Central memory CD4-positive, alpha-beta T cell (primary cell): ENCODE measurements at regions not wholly inside any gene's neighbourhood (a gene's known extent, or its start where the extent isn't known, plus 50 kb on each side); places are given as distances from the start of the nearest gene placed in this dataset.
A peak's percentile ranks its signal among the peaks of the same experiment; 100 is the strongest.
"Not testable (repeated sequence)": the region's sequence is repeated elsewhere in the genome, so short reads cannot be mapped to it uniquely, and the experiment has no call there.

Source experiments
- DNase-seq: peaks from one replicate; pipeline ENCODE4 v3.0.0; 2022

DNA sequence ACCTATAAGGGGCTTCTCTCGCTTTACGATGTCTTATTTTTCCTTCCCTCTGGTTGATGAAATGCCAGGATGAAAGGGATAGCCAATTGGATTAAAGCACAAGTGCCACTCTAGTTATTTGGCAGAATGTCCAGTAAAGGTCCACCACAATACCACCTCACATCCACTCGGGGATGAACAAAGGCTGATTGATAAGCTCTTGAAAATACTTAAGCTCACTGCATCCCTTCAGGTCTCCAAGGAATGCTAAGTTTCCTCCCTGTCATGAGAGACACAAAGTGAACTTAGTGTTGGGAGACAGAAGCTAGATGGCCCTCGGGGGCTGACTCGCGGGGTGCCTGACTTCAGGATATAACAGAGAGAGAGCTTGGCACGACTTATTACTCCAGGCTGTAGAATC, 185.9 kb upstream of the ZNF644 start:
- not testable (repeated sequence) for DNase-seq

- not testable (repeated sequence) for DNase-seq
Observed at GRCh38 chr1:91204150-91204549, 182.3 kb upstream of the ZNF644 start.

- DNase-seq: no peak
Observed at GRCh38 chr1:91201694-91202093, 179.9 kb upstream of the ZNF644 start.

DNA sequence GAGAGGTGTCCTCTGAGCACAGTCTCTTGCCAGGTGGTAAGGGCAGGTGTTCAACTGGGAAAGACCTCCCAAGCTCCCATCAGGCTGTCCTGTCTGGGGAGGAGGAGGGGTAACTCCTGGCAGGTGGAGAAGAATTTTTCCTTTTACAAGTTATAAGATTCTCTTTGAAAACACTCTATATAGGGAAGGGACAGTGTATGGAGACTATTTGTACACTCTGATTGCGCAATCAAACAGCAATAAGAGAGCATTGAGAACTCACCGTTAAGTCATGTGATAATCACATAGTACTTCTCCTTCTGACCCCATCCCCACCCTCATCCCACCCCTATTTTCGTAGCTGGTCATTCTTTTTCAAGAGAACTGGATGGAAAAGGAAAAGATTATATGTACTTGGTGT, 179.3 kb upstream of the ZNF644 start:
- DNase-seq: no peak

DNA sequence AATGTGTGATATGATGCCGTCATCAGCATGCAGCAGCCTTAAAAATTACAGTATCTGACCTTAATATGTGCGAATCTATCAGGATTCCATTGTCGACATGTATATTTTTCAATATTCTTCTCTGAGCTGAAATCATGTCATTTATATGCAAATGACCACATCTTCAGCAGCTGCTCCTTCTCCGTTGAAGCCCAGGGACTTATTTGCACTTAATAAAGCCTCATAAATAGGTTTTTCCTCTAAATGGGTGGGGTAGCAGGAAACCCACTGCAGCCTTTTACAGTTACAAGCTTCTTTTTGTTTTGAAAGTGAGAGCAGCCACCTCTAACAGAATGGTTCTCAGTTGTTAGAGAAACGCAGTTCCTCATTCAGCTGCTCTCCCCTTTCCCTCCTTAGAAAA, 178.8 kb upstream of the ZNF644 start:
- no peak for DNase-seq

GRCh38 chr1:91199988-91200387, 178.2 kb upstream of the ZNF644 start:
- DNase-seq: no peak

DNA sequence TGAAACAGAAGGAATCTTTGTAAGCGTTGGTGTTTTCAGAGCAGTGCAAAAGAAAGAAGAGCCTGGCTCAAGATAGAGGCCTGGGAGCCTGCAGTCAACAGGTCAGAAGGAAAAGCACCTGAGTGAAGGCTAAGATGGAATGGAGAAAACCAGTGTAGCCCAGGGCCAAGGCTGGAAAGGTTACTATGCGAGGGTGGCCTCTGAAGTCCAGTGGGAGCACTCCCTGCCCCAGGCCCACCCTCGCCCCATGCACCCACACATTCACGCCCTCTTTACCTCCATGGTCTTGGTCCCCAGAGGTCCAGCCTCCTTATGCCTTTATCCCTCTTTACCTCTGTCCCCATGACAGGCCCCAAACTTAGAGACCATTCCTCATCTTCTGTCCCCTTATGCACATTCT, 169.2 kb upstream of the ZNF644 start:
- no peak for DNase-seq

DNA sequence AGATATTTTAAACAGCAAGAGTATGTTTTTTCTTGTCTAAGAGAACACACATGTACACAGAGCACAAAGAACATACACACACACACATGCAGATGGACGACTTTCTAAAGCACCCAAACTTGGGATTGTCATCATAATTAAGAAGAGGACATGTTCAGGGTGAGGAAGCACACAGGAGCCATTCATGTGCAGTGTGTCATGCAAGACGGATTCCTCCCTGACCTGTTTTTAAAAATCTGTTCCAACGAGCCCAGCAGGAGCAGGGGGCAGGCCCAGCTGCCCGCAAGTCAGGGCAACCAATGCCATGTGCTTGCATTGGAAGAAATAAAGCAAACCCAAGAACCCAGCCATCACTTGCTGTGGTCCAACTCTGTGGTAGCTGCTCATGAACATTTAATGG, 167.3 kb upstream of the ZNF644 start:
- DNase-seq: no peak

DNA sequence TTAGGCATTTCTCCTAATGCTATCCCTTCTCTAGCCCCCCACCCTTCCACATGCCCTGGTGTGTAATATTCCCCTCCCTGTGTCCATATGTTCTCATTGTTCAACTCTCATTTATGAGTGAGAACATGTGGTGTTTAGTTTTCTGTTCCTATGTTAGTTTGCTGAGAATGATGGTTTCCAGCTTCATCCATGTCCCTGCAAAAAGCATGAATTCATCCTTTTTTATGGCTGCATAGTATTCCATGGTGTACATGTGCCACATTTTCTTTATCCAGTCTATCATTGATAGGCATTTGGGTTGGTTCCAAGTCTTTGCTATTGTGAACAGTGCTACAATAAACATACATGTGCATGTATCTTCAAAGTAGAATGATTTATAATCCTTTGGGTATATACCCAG, 161.0 kb upstream of the ZNF644 start:
- DNase-seq: not testable (repeated sequence)

DNA sequence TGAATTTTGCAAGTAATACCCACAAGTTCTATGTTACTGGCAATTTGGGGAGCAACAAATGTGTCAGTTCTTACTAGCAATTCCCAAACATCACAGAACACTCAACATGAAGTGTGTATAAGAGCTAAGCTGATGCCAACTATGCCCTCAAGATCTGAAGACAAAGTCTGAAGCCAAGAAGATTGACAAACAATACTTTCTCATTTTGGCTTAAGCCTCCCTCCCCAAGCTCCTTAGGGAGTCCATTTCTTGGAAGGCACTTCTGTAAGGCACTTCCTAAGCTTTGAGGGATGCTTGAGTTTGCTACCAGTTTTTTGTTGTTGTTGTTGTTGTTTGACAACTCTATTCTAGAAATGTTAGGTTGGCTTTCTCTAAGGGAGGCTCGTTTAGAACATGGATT, 154.4 kb upstream of the ZNF644 start:
- no peak for DNase-seq

DNA sequence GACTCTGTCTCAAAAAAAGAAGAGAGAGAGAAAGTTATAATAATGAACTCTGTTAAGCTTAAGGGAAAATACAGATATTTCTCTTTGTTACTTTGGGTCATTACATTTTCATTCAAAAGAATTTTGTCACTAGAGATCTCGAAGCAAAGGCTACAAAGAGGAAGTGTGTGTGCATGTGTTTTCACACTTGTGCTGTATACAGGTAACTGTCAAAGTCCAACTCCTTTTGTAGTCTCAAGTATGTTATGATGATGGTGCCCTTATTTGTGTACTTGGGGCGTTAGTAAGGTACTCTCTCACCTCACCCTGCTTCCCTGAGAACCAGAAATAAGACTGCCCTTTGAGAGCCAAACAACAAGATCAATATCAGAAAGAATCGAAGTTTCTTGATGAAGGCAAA, 152.9 kb upstream of the ZNF644 start:
- no peak for DNase-seq

DNA sequence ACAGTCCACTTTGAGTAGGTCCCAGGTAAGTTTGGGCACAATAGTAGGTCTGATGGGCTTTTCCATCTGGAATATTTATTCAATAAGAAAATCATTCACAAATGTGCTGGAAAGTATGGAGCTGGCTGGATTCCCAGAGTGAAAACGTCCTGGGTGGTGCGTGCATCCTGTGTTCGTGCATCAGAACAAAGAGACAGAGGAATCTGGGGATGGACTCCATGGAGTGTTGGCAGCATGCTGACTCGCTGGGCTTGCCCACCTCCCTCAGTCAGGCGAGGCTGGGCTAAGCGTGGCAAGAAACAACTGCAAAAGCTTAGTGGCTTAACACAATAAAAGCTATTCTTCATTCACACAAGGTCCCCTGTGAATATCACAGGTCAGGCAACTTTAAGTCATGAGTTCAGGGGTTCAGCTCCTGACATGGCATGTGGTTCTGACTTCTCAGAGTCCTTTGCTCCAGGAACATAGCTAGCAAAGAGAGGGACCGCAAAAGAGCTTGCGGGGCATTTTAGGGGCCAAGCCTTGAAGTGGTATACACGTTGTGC, 151.6 kb upstream of the ZNF644 start:
- no peak for DNase-seq

- DNase-seq: no peak
Observed at GRCh38 chr1:91172541-91172940, 150.7 kb upstream of the ZNF644 start.

DNA sequence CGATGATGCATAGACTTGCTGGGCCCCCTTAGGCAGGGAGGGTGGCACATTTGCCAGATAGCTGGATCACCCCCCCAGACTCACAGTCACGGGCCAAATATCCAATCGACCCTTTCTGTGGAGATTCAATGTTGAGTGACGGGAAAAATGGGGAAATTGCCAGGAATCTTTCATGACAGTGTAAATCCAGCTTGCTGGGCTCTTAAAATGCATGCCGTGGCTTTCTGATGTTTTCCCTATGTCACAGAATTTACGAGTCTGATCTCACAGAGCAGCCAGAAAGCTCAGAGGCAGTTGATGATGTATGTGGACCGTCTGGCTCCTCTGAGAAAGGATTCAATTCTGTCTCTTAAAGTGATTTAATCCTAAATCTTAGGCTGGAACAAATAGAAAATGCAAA, 150.1 kb upstream of the ZNF644 start:
- DNase-seq: no peak

- DNase-seq: no peak
Observed at GRCh38 chr1:91170571-91170970, 148.7 kb upstream of the ZNF644 start.

GRCh38 chr1:91166106-91166712, 144.4 kb upstream of the ZNF644 start:
- DNase-seq: no peak

DNA sequence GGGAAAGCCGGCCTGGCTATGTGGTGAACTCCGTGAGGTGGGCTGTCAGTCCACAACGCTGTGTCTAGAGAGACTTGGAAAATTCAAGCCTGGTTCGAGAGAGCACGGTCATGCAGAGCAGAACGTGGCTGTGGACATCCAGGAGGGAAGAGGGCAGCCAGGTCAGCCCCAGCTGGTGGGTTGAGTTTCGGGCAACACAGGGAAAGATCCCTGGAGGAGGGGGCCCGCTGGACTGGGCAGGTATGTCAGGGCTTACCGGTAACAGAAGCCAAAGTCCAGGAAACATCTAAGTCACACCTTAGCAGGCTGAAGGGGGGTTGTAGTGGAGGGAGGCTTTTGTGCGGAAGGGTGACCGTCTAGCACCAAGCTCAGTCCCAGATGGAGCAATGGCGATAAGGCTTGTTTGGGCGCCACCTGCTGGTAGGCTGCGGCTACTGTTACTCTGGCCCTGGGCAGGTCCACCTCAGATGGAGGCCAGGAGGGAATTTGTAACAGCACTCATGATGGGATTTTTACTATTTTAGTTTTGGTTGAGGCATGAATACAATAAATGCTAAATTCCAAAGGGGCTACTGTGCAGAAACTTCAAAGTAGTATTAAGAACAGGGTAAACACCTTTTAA, 143.3 kb upstream of the ZNF644 start:
- peak; percentile 29 for DNase-seq

DNA sequence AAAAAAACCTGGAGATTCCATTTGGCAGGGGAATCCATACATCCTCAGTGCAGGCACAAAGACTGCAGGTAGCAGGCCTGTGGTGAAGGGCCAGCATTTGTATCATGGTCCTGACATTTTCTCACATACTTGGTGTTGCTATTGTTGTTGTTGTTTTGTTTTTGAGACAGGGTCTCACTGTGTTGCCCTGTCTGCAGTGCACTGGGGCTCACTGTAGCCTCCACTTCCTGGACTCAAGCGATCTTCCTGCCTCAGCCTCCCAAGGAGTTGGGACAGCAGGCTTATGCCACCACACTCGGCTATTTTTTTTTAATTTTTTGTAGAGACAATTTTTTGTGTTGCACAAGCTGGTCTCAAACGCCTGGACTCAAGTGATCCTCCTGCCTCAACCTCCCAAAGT, 140.8 kb upstream of the ZNF644 start:
- DNase-seq: no peak

- no peak for DNase-seq
Observed at GRCh38 chr1:91161749-91162148, 139.9 kb upstream of the ZNF644 start.

- no peak for DNase-seq
Observed at GRCh38 chr1:91161166-91161565, 139.3 kb upstream of the ZNF644 start.

GRCh38 chr1:91160363-91161075, 138.7 kb upstream of the ZNF644 start:
- no peak for DNase-seq

- no peak for DNase-seq
Observed at GRCh38 chr1:91153341-91153740, 131.5 kb upstream of the ZNF644 start.

DNA sequence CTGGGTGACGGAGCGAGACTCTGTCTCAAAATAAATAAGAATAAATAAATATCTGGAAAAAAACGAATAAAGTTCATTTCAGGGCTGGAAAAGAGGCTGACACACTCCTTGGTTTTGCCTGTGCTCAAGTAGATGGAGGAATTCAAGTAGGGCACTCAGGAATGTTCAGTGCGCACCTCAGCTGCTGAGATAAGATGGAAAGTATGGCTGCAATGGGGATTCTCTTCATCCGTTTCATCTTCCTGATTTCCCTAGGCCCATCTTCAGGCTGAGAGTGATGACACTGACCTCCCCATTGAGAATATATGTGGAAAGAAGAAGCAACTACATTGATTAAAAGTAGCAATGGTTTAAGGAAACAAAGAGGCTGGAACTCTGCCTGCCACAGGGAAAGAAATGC, 130.5 kb upstream of the ZNF644 start:
- no peak for DNase-seq

DNA sequence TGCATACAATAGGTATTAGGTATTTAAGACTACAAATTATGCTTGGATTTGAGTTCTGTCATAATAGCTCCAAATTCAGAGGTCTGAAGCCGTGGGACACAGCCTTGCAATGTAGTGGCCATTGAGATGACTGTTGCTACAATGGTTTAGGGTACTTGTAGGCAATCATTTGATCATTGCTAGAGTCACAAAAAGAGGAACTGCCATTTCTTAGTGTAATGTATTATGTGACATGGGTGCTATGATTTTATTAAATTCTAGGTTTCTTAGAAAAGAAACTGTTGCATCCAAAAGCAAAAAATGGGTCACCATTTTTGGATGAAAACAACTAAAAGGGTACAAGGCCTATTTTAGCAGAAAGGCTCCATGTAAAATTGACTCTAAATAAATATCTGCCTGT, 129.9 kb upstream of the ZNF644 start:
- DNase-seq: no peak
